Activated CD8-positive, alpha-beta T cell treated with anti-CD3 and anti-CD28 coated beads for 36 hours (primary cell): ENCODE measurements at regions not wholly inside any gene's neighbourhood (a gene's known extent, or its start where the extent isn't known, plus 50 kb on each side); places are given as distances from the start of the nearest gene placed in this dataset.

Experiments used
- ATAC-seq: fragments of 200-7000 bp; cut with Tn5 transposase; one replicate; pipeline ENCODE4 v1.10.0; 2021; ENCODE audit warnings: mild to moderate bottlenecking, moderate library complexity
- CTCF ChIA-PET: fragments of 350-600 bp; sonication (Branson Sonifier 250); formaldehyde crosslinking; loops from one replicate; lab custom pipeline; 2021; ENCODE audit warnings: antibody characterized with exemption; lab: Charles Lee
- POLR2A ChIA-PET: fragments of 350-600 bp; sonication (Branson Sonifier 250); formaldehyde crosslinking; loops from one replicate; lab custom pipeline; 2021; ENCODE audit warnings: antibody characterized with exemption; lab: Charles Lee
- DNase-seq: peaks from one replicate; pipeline ENCODE4 v3.0.0-alpha.2; 2020
- H3K27ac Mint-ChIP-seq: one replicate; pipeline ENCODE4 v1.8.0; 2021; ENCODE audit warnings: mild to moderate bottlenecking, mixed read lengths
- H3K27me3 Mint-ChIP-seq: one replicate; pipeline ENCODE4 v1.8.0; 2021; ENCODE audit warnings: mixed read lengths
- H3K36me3 Mint-ChIP-seq: one replicate; pipeline ENCODE4 v1.8.0; 2021; ENCODE audit warnings: low read depth, mixed read lengths
- H3K4me1 Mint-ChIP-seq: one replicate; pipeline ENCODE4 v1.8.0; 2021; ENCODE audit warnings: low read depth, mixed read lengths
- H3K4me3 Mint-ChIP-seq: one replicate; pipeline ENCODE4 v1.8.0; 2021; ENCODE audit warnings: mild to moderate bottlenecking, moderate library complexity, mixed read lengths
- H3K9me3 Mint-ChIP-seq: one replicate; pipeline ENCODE4 v1.8.0; 2021; ENCODE audit warnings: mixed read lengths
- intact Hi-C: fragments of 100-400 bp; cut with micrococcal nuclease; formaldehyde crosslinking; loops from one replicate; pipeline ENCODE4 v1.10.0; 2022
- TF ChIP-seq, protein P1 (sequence below): fragments of 200-600 bp; IDR thresholded peaks from one replicate; pipeline ENCODE4 v1.8.0; 2022; ENCODE audit warnings: antibody characterized with exemption, mild to moderate bottlenecking

GRCh38 chr6:164578616-164579015, 730.8 kb downstream of the C6orf118 start:
- H3K27ac Mint-ChIP-seq = no peak overlapping the region
- no peaks in the 10 kb centered on the region for H3K36me3 Mint-ChIP-seq
- H3K9me3 Mint-ChIP-seq = peaks cover 14% of the 10 kb centered on the region
- no peaks in the 10 kb centered on the region for H3K4me1 Mint-ChIP-seq
- intact Hi-C loops = no loop called here
- DNase-seq = no peak
- ATAC-seq = no peak
- POLR2A ChIA-PET = no interaction called here
- no peaks in the 10 kb centered on the region for H3K27me3 Mint-ChIP-seq
- TF ChIP-seq, protein P1, sequence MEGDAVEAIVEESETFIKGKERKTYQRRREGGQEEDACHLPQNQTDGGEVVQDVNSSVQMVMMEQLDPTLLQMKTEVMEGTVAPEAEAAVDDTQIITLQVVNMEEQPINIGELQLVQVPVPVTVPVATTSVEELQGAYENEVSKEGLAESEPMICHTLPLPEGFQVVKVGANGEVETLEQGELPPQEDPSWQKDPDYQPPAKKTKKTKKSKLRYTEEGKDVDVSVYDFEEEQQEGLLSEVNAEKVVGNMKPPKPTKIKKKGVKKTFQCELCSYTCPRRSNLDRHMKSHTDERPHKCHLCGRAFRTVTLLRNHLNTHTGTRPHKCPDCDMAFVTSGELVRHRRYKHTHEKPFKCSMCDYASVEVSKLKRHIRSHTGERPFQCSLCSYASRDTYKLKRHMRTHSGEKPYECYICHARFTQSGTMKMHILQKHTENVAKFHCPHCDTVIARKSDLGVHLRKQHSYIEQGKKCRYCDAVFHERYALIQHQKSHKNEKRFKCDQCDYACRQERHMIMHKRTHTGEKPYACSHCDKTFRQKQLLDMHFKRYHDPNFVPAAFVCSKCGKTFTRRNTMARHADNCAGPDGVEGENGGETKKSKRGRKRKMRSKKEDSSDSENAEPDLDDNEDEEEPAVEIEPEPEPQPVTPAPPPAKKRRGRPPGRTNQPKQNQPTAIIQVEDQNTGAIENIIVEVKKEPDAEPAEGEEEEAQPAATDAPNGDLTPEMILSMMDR = no peak
- no peak overlapping the region for H3K4me3 Mint-ChIP-seq
- CTCF ChIA-PET = no interaction called here

- no peak overlapping the region for H3K4me3 Mint-ChIP-seq
- POLR2A ChIA-PET = no interaction called here
- TF ChIP-seq, protein P1 = no peak
- CTCF ChIA-PET = no interaction called here
- intact Hi-C loops = no loop called here
- H3K9me3 Mint-ChIP-seq = peaks cover 1% of the 10 kb centered on the region
- ATAC-seq (no peak), DNase-seq (no peak)
- no peaks in the 10 kb centered on the region for H3K36me3 Mint-ChIP-seq
- H3K4me1 Mint-ChIP-seq = no peaks in the 10 kb centered on the region
- no peak overlapping the region for H3K27ac Mint-ChIP-seq
- no peaks in the 10 kb centered on the region for H3K27me3 Mint-ChIP-seq
These were observed 738.6 kb downstream of the C6orf118 start for GRCh38 chr6:164570801-164571200.

GRCh38 chr6:164569509-164569908, 739.9 kb downstream of the C6orf118 start:
- ChIA-PET CTCF (no interaction called here), POLR2A (no interaction called here)
- TF ChIP-seq, protein P1 = no peak
- Mint-ChIP-seq H3K4me1 (no peaks in the 10 kb centered on the region), H3K4me3 (no peak overlapping the region), H3K27me3 (no peaks in the 10 kb centered on the region), H3K36me3 (no peaks in the 10 kb centered on the region), H3K9me3 (peaks cover 1% of the 10 kb centered on the region), H3K27ac (no peak overlapping the region)
- intact Hi-C loops = no loop called here
- ATAC-seq = no peak
- no peak for DNase-seq

- Mint-ChIP-seq H3K27ac (no peak overlapping the region), H3K4me3 (no peak overlapping the region), H3K27me3 (no peaks in the 10 kb centered on the region), H3K36me3 (no peaks in the 10 kb centered on the region), H3K9me3 (peaks cover 13% of the 10 kb centered on the region), H3K4me1 (no peaks in the 10 kb centered on the region)
- DNase-seq (no peak), ATAC-seq (no peak)
- ChIA-PET CTCF (no interaction called here), POLR2A (no interaction called here)
- TF ChIP-seq, protein P1 = no peak
- intact Hi-C loops = no loop called here
These were observed 745.5 kb downstream of the C6orf118 start for GRCh38 chr6:164563924-164564323.

DNA sequence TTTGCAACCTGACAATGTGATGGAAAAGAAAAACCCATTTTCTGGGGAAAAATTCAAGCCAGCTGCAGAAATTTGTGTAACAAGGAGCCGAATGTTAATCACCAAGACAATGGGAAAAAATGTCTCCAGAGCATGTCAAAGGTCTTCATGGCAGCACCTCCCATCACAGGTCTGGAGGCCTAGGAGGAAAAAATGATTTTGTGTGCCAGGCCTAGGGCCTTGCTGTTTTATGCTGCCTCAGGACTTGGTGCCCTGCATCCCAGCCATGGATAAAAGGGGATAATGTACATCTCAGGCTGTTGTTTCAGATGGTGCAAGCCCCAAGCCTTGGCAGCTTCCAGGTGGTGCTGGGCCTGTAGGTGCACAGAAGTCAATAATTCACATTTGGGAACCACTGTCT, 747.7 kb downstream of the C6orf118 start:
- peaks cover 17% of the 10 kb centered on the region for H3K9me3 Mint-ChIP-seq
- DNase-seq (no peak), ATAC-seq (no peak)
- ChIA-PET CTCF (no interaction called here), POLR2A (no interaction called here)
- intact Hi-C loops = no loop called here
- H3K27ac Mint-ChIP-seq = no peak overlapping the region
- no peak overlapping the region for H3K4me3 Mint-ChIP-seq
- TF ChIP-seq, protein P1 = no peak
- no peaks in the 10 kb centered on the region for H3K27me3 Mint-ChIP-seq
- no peaks in the 10 kb centered on the region for H3K36me3 Mint-ChIP-seq
- H3K4me1 Mint-ChIP-seq = no peaks in the 10 kb centered on the region
